B cell (primary cell): ENCODE measurements at regions not wholly inside any gene's neighbourhood (a gene's known extent, or its start where the extent isn't known, plus 50 kb on each side); places are given as distances from the start of the nearest gene placed in this dataset.

ENCODE experiments used
- EZH2 ChIP-seq: IDR thresholded peaks from 2 replicates; pipeline ENCODE4 v1.6.1; 2012; ENCODE audit warnings: borderline replicate concordance, low read depth, mild to moderate bottlenecking, moderate library complexity, low read length; ENCODE audit not compliant: insufficient read depth, poor library complexity, severe bottlenecking
- TF ChIP-seq, protein P1 (sequence below): fragments of 200-600 bp; IDR thresholded peaks from one replicate; pipeline ENCODE4 v1.8.0; 2022; ENCODE audit warnings: antibody characterized with exemption, mild to moderate bottlenecking

DNA sequence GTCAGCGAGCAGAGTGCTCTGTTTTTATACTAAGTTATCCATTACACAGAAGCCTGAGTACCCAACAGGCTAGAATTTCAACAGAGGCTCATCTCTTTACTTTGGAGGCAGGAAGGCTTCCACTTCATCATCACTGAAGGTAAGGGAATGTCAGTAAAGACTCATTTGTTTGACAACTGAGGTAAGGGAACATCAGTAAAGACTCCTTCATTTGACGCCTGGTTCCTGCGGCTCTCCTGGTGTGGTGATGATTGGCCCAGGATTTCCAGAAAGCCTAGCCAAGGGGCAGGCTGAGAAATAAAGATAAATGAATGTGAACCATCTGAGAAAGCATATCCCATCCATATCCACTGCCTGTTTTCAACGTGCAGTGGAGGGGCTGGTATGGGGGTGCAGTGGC lies 244.6 kb upstream of the ECI2 start:
- TF ChIP-seq, protein P1, sequence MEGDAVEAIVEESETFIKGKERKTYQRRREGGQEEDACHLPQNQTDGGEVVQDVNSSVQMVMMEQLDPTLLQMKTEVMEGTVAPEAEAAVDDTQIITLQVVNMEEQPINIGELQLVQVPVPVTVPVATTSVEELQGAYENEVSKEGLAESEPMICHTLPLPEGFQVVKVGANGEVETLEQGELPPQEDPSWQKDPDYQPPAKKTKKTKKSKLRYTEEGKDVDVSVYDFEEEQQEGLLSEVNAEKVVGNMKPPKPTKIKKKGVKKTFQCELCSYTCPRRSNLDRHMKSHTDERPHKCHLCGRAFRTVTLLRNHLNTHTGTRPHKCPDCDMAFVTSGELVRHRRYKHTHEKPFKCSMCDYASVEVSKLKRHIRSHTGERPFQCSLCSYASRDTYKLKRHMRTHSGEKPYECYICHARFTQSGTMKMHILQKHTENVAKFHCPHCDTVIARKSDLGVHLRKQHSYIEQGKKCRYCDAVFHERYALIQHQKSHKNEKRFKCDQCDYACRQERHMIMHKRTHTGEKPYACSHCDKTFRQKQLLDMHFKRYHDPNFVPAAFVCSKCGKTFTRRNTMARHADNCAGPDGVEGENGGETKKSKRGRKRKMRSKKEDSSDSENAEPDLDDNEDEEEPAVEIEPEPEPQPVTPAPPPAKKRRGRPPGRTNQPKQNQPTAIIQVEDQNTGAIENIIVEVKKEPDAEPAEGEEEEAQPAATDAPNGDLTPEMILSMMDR, result no peak
- TF ChIP-seq EZH2, result no peak
